Globus pallidus (tissue), 1 donor: ENCODE measurements at regions not wholly inside any gene's neighbourhood (a gene's known extent, or its start where the extent isn't known, plus 50 kb on each side); places are given as distances from the start of the nearest gene placed in this dataset.
"Not testable (repeated sequence)": the region's sequence is repeated elsewhere in the genome, so short reads cannot be mapped to it uniquely, and the experiment has no call there.

ENCODE experiments used
- DNase-seq: peaks from one replicate; pipeline ENCODE4 v3.0.0-alpha.2; 2015; ENCODE audit warnings: low spot score

DNA sequence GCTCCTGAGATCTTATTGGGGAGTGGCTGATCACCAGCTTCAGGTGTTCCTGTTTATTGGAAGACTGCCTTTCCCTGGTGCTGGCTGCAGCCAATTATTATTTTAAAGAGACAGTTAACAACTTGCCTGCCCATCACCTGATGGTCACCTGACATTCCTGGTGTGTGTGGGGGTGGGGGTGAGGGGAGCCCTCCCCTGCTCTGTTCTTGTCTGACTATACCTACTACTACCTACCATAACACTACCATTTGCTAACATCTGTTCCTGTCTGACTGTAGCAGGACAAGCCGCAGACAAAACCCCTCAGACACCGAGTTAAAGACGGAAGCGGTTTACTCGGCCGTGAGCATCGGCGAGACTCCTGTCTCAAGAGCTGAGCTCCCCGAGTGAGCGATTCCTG is 54.9 kb upstream of the NBPF3 start:
- no peak for DNase-seq

DNA sequence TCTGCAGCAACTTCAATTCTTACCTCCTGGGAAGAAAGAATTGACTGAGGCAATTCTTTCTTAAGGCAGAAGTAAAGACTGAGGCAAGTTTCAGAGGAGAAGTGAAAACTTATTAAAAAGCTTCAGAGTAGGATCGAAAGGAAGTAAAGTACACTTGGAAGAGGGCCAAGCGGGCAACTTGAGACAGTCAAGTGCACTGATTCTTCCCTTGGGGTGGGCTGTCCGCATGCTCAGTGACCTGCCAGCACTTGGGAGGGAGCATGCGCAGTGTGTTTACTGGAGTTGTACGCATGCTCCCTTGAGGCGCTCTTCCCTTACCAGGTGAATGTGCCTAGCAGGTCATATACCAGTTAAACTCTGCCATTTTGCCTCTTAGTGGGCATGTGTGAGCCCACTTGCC is 55.3 kb upstream of the NBPF3 start:
- peak; percentile 27 for DNase-seq

DNA sequence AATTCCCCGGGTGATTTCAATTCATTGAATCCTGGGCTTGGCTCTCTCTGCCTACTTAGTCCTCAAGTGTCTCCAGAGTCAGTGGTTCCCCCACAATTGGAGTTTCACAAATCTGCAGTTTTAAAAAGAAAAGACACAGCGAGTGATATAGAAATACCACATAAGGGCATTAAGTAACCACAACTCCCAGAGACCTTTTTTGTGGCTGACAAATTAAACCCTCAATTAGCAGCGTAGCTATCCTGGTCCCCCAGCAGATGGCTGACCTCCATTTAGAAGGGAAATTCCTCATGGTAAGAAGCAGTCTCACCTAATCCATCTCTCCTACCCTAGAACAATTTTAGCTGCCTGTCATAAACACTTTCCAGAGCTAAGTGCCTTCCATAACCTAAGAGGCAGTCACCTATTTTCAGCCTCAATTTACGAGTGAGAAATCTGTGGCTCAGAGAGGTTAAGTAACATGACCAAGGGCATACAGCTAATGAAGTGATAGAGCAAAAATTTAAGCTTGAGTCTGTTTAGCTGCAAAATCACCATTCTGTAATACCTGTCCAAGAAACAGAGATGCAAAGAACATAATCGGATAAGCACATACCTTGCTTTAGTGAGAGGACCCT is 56.0 kb upstream of the NBPF3 start:
- no peak for DNase-seq

DNA sequence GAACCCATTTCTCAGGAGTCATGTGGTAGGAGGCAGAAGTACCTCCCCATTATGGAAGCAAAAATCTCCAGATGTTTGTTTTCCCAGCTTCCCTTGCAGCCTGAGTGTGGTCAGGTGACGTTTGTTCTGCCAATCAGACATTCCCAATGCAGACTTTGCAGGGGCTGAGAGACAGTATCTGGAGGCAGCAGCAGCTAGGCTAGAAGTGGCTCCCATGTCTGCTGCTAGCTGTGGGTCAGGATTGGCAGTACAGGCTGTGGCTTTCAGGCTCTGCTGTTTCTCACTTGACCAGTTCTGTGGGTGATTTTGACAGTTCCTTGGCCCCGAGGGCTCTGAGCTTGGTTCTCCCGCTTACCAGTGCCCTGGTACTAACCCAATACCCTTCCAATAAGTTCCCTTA is 58.6 kb upstream of the NBPF3 start:
- DNase-seq: no peak

DNA sequence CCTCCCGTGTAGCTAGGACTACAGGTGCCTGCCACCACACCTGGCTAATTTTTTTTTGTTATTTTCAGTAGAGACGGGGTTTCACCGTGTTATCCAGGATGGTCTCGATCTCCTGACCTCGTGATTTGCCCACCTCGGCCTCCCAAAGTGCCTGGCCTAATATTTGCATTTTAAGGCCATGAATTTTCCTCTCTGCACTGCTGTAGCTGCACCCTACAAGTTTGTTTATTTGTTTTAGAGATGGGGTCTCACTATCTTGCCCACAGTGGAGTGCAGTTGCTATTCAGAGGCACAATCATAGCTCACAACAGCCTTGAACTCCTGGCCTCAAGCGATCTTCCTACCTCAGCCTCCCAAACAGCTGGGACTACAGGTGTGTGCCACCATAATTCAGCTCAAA is 59.8 kb upstream of the NBPF3 start:
- not testable (repeated sequence) for DNase-seq

DNA sequence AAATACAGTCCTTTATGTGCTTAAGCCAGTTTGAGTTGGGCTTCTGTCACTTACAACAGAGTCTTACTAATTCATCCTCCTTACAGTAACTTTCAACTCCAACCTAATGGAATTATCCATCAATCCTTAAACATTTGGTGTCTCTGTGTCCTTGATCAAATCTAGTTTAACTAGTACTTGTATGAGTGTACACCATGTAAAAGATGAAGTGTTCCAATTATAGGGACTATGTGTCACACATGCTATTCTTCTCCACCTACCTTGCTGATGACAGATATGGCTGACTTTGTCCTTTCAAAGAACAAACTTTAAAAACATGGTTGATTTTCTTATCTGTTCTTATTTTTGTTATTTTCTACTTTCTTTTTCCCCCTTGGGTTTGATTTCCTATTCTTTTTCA is 60.4 kb upstream of the NBPF3 start:
- no peak for DNase-seq

DNA sequence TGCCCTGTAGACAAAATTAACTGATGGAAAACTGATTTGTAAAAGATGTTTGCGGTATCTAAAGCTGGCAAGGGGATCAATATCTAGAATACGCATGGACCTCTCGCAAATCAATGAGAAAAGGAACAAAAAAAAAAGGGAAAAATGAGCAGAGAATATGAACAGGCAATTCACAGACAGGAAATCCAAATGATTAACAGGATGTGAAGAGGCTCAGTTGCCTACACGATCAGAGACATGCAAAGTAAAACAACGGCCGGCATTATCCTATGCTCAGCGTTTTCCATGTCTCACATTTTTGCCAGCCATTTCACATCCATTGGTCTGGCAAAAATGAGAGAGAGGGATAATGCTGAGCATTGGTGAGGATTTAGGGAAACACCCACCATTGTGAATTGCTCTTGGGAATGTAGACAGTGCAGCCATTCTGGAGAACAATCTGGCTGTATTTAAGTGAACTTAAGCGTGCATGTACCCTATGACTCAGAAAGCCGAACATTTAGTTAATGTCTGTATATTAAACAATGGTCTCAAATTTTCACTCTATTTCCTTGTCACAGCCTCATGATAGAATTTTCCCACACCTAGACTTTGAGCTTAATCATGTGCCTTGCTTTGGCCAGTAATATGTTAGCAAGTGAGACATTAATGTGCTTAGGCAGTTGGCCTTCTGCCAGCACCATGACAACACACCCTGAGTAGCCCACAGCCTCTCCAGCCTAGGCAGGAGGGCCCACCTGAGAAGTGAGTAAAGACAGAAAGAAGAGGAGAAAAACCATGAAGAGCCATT is 61.0 kb upstream of the NBPF3 start:
- DNase-seq: no peak

DNA sequence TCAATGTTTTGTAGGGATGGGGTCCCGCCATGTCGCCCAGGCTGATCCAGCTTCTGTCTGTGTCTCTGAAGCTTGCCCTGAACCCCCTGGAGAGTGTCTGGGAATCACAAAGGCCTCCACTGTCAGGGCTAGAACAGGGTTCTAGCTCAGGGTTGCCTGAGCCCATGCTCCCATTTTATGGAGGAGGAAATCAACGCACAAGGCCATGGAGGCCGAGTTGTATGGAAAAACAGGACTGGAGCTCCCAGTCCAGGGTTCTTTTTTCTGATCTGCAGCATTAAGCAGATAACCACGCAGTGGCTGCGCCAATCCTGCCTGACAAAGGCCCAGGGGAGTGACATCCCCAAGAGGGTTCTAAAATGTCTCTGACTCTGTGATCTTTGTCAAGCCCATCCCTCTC is 67.6 kb upstream of the NBPF3 start:
- no peak for DNase-seq

DNA sequence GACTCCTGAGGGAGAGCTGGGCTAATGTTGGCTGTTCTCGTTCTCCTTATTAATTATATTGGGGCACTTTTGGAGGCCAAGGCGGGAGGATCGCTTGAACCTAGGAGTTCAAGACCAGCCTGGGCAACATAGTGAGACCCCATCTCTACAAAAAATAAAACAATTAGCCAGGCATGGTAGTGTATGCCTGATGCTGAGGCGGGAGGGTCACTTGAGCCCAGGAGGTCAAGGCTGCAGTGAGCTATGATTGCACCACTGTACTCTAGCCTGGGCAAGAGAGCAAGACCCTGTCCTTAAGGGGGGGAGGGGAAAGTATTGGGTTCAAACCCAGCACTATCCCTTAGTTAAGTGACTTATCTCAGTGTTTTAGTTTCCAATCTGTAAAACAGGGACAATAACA is 70.0 kb upstream of the NBPF3 start:
- no peak for DNase-seq

DNA sequence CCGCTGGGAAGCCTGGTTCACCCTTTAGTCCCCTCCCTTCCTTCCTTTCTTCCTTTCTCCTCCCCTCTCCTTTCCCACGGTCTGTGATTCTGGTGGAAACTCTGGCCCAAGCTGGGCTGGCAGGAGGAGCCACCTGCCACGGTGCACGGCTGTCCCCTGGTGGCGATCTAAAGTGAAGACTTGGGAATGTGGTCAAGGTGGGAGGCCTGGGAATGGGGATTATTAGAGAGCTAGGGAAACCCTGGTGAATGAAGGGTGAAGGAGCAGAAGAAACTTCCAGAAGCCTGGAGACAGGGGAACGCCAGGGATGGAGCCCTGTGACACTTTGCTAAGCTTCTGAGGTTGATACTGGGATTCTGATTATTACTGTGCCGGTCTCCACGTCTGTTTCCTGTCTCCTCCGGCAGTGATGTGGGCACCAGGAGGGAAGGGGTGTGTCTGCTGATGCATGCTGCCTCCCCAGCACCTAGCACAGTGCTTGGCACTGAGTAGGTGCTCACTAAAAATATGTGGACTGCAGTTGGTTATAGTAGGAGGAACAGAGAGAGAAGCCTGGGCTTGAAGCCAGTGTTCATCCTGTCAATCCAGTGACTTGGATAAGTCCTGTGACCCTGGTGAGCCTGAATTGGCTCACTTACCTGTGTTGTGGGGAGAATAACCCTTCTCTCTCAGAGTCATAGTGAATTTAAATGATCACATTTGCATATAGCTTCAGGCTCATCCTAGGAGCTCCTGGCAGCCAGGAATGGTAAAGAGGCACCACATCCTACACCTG is 71.2 kb upstream of the NBPF3 start:
- peak; percentile 75 for DNase-seq

DNA sequence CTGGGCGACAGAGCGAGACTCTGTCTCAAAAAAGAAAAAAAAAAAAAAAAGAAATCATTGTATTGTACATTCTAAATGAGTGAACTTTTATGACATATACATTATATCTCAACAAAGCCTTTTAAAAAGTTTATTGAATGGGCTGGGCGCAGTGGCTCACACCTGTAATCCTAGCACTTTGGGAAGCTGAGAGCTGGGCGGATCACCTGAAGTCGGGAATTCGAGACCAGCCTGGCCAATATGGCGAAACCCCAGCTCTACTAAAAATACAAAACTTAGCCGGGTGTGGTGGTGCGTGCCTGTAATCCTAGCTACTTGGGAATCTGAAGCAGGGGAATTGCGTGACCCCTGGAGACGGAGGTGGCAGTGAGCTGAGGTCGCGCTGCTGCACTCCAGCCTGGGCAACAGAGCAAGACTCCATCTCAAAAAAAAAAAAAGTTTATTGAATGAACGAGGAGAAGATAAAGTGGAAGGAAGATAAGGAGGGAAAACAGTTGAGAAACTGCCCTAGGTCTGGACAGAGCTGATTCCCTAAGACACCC is 71.9 kb upstream of the NBPF3 start:
- not testable (repeated sequence) for DNase-seq

DNA sequence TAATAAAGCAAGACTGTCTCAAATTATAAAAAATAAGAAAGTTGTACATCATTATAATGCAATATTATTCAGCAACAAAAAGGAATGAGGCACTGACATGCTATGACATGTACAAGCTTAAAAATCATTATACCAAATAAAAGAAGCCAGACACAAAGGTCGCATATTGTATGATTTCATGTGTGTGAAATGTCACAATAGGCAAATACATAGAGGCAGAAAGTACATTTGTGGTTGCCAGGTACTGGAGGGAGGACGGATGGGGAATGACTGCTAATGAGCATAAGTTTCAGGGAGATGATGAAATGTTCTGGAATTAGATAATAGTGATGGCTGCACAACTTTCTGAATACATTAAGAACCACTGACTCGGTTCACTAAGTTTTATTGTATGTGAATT is 73.6 kb upstream of the NBPF3 start:
- DNase-seq: no peak

DNA sequence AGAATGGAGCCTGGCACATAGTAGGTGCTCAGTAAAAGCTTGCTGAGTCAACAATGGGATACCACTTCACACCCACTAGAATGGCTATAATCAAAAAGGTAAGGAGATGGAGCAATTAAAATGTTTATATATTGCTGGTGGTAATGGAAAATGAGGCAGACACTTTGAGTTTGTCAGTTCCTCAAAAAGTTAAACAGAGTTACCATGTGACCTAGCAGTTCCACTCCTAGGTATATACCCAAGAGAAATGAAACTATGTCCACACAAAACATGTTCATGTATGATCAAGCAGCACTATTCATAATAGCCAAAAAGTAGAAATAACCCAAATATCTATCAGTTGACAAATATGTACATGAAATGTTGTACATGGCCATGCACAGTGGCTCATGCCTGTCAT is 74.8 kb upstream of the ECE1 start:
- no peak for DNase-seq

DNA sequence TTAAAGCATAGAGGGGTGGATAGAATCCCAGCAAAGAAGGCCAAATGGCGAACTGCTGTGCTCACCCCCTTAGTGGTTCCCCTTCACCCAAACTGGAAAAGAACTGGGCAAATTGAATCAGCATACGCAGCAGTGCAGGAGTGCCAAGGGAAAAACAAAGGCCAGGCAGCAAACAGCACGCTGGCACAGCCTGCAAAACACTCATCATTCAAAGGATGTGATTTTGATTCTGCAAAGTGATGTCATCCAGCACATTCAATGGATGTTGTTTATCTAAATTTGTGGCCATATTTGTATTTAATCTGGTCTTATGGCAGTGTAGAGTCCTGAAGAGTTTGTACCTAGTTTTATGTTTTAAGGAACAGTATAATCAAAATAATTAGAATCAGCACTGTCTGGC is 71.8 kb upstream of the ECE1 start:
- peak; percentile 86 for DNase-seq

DNA sequence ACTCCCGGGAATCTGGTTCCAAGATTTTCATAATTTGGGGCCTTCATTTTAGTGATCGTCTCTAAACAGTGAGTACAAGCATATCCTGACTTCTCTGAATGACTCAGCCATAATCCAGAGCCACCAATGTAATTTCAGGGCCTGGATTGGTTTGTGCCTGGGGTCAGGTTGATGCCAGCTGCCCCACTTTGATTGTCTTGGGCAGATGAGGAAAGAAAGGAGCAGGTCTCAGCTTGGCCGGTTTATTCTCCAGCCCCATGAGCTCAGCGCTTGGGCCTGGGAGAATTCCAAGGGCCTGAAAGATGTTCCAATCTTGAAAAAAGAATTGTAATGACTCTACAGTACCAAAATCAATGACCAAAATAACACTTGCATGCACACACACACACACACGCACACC is 71.2 kb upstream of the ECE1 start:
- DNase-seq: peak; percentile 64

DNA sequence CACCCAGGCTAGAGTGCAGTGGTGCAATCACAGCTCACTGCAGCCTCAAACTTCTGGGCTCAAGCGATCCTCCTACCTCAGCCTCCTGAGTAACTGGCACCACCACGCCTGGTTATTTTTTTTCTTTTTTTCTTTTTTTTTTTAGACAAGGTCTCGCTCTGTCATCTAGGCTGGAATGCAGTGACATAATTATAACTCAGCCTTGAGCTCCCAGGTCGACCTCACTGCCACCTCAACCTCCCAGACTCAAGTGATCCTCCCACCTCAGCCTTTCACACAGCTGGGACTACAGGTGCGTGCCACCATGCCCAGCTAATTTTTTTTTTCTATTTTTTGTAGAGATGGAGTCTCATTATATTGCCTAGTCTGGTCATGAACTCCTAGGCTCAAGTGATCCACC is 66.9 kb upstream of the ECE1 start:
- DNase-seq: no peak

DNA sequence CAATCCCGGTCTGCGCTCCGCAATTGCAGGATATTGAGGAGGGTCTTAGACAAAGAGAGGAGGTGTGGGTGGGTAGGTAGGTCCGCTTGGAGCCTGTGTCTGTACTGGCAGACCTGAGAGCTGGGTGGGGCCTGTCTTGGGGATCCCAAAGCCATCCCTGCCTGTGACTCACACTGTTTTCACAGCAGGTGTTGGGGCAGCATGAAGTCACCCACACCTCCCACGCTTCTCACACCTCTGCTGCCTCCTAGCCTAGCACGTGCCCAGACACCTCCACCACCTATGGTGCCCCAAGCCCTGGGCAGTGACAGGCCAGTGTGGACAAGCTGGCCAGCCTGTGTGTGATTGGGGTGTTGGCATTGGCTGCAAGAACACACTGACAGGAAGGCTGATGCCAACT is 65.7 kb upstream of the ECE1 start:
- DNase-seq: no peak

DNA sequence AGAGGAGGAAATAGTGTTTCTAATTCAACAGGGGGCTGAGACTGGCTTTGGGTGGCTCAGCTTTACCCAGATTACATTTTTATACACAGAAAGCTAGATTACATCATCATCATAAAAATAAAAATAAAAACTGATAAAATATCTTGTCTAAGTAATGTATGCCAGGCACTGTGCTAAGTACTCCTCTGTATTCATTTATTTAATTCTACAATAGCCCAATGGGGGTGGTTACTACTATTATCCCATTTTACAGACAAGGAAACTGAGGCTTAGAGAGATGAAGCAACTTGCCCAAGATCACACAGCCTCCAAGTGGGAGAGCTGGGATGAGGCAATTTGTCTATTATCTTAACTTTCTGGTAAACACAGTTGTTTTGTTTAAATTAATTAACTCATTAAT is 62.3 kb upstream of the ECE1 start:
- DNase-seq: no peak

DNA sequence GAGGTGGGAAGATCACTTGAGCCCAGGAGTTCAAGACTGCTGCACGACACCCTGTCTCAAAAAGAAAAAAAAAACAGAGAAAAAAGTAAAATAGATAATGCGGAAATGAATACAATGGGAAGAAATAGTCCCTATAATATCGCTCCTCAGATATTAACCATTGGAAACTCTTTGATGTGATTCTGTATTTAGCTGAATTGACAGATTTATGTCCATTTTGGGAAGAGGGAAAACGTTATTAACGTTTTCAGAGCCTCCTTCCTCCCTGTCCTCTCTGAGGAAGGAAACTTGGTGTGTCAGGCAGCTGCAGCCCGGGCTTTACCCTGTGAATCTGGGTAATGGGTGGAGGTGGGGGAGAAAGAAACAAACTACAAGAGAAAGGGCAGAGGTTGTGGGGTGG is 61.6 kb upstream of the ECE1 start:
- DNase-seq: no peak

DNA sequence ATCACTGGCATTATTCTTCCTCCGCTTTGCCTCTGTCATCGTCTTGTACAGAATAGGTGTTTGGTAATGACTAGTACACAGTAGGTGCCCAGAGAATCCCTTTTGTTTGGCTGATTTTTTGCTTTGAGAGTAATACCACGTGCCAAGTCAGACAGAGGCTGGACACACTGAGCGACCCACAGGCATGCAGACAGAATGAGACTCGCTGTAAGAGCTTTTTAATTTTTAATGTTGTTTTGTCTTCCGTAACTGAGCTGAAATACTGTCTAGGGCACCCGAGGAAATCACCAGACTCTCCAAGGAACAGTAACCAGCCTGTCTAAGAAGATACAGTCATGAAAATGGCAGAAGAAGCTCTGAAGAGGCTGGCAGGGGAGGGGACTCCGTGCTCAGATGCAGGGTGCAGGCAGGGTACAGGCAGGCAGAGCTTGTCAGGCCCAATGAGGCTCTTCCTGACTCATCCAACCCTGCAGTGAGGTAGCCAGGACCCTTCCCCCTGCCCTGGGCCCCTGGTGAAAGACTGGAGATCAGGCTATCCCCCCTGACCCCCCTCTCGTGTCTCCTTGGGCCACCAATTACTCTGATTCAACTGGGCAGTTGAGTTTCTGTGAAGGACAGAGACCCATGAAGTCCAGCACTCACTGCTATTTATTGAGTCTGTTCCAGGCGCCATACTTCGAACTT is 60.1 kb upstream of the ECE1 start:
- DNase-seq: no peak

DNA sequence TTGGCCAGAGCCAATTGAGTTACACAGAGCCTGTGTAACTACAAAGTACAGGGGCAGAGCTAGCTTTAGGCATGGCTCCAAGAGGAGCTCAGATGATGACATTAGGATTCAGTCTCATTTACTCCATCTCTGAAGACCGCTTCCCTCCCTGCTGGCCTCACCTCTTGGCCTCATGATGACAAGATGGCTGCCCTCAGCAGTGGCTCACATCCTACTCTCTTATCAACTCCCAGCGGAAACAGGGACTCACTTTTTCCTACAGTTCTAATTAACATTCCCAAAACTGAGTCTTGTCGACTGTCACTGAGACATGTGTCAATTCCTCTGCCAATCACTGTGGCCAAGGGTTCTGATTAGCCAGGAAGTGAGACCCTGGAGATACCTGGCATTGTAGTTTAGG is 59.4 kb upstream of the ECE1 start:
- DNase-seq: no peak

DNA sequence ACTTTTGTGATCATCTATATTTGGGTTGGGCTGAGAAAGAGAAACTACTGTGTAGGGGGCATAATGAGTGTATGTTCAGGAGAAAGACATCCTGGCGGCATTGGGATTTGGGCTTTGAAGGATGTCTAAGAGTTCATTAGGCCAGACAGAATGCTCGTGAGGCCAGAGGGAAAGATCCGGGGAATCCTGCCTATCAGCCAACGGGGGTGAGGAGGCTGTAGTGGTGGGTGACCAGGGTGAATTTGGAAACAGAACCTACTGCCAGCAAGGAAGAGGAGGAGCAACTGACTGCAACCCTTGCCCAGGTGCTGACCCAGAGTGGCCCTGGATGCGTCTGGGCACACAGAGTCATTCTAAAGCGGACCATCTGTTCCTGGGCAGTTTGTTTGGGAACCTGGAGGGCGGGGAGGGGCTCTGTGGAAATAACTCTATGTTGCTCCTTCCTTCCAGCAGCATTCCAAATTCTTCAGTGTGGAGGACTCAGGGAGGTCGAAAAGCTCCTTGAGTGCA is 56.9 kb upstream of the ECE1 start:
- no peak for DNase-seq
